Stomach smooth muscle (tissue), 2 donors: ENCODE measurements at regions not wholly inside any gene's neighbourhood (a gene's known extent, or its start where the extent isn't known, plus 50 kb on each side); places are given as distances from the start of the nearest gene placed in this dataset.

Source experiments
- H3K27ac ChIP-seq: one replicate; pipeline ENCODE4 v1.7.0; 2013; ENCODE audit warnings: mild to moderate bottlenecking, low read length, inconsistent platforms
- H3K27me3 ChIP-seq, 2 donors: one replicate each; pipeline ENCODE4 v1.7.0; 2013; ENCODE audit warnings: low read length in 2 of 2; ENCODE audit not compliant: insufficient read depth in 2 of 2, control insufficient read depth in 1 of 2
- H3K36me3 ChIP-seq, 2 donors: one replicate each; pipeline ENCODE4 v1.7.0; 2013; ENCODE audit warnings: low read length in 2 of 2; ENCODE audit not compliant: control insufficient read depth in 2 of 2, insufficient read depth in 2 of 2
- H3K4me1 ChIP-seq: one replicate; pipeline ENCODE4 v1.7.0; 2013; ENCODE audit warnings: low read length; ENCODE audit not compliant: control insufficient read depth, insufficient read depth
- H3K4me3 ChIP-seq, 2 donors: one replicate each; pipeline ENCODE4 v1.7.0; 2013; ENCODE audit warnings: low read length in 2 of 2
- H3K9ac ChIP-seq, 2 donors: one replicate each; pipeline ENCODE4 v1.7.0; 2013; ENCODE audit warnings: low read length in 2 of 2, mild to moderate bottlenecking in 1 of 2
- H3K9me3 ChIP-seq, 2 donors: one replicate each; pipeline ENCODE4 v1.7.0; 2013; ENCODE audit warnings: low read length in 2 of 2; ENCODE audit not compliant: control insufficient read depth in 2 of 2
- donor health status: healthy.
- donor health status: Pancreatic carcinoma.

DNA sequence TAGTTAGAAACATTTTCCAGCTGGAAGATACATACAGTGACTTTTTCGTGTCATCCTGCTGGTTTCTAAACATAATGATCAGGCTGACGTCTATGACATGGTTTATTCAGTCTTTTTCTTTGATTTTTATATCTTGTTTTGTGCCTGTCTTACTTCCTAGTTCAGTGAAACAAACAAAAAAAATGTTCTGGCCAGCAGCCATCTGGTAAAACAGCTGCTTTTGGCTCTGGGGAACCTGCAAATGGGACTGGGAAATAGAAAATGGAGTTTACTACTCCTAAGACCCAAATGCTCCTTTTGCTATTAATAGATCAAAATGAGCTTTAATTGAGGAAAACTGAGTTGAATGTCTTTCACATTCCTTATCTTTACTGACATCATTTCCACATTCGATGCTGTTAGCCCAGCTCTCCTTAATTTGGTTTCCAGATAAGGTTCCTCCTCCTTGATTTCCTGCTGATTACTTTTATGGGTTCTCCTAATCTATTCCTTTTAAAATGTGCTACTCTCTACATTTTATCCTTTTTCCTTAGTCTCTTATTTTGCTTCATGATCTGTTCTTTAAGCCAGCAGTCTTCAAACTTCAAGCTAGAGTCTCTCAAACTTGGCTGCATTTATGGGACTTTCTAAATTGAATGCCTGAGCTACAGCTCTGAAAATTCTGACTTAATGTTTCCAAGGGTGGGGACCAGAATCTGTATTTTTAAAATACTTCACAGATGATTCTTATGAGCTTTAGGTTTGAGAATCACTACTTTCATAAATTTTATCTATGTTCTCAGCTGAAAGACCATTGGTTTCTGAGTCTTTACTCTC, 499.5 kb downstream of the ANKRD50 start:
- H3K27ac ChIP-seq = no peak overlapping the region
- no peaks in the 10 kb centered on the region for H3K9me3 ChIP-seq
- H3K4me1 ChIP-seq = no peaks in the 10 kb centered on the region
- no peaks in the 10 kb centered on the region for H3K27me3 ChIP-seq
- H3K9ac ChIP-seq = no peak overlapping the region
- H3K36me3 ChIP-seq = no peaks in the 10 kb centered on the region
- H3K4me3 ChIP-seq = no peak overlapping the region

DNA sequence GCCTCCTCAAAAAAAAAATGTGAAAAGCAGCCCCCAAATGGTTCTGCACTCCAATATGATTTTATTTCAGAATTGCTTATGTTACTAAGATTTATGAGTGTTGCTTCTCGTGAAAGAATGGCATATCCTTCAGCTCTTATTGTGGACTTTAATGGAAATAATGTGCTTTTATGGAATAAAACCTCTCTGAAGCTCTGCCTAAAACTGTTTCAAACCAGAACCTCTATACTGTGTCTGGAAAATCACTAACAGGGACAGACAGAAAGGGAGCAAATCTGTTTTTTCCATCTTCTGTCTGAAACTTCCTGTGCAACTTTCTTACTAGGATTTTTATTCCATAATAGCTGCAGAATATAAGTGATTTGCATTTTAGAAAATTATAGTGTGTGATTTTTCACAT, 493.1 kb downstream of the ANKRD50 start:
- Histone ChIP-seq H3K27me3 (no peaks in the 10 kb centered on the region), H3K9ac (no peak overlapping the region), H3K9me3 (no peaks in the 10 kb centered on the region), H3K36me3 (no peaks in the 10 kb centered on the region), H3K4me3 (no peak overlapping the region), H3K27ac (no peak overlapping the region), H3K4me1 (no peaks in the 10 kb centered on the region)

DNA sequence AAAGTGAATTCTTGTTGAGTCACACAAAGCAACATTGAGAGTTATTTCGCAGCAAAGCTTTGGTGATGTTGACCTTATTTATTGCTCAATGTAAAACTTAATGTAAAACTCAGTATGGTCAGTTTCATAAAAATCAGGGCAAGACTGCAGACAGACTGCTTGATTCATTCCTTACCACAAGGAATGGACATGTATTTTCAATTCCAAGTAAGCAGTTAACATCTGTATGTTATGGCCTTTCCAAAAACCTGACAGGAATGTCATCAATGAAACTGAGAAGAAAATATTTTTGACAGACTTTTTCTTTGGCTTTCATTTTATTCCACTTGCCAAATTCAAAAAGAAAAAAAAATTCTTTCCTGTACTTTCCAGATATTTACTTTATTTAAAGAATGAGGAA, 488.3 kb downstream of the ANKRD50 start:
- H3K27ac ChIP-seq = no peak overlapping the region
- no peaks in the 10 kb centered on the region for H3K27me3 ChIP-seq
- H3K36me3 ChIP-seq = no peaks in the 10 kb centered on the region
- no peak overlapping the region for H3K9ac ChIP-seq
- no peaks in the 10 kb centered on the region for H3K4me1 ChIP-seq
- no peak overlapping the region for H3K4me3 ChIP-seq
- H3K9me3 ChIP-seq = no peaks in the 10 kb centered on the region

DNA sequence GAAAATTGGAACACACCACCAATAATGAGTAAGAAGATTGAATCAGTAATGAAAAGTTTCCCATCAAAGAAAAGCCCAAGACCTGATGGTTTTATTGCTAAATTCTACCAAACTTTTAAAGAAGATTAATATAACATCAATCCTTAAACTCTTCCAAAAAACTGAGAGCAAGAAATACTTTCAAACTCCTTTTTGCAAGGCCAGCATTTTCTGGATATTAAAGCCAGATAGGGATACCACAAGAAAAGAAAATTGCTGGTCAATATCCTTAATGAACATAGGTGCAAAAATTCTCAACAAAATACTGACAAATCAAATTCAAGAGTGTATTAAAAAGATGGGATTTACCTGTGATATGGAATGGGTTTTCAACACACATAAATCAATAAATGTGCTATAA, 484.6 kb downstream of the ANKRD50 start:
- Histone ChIP-seq H3K4me3 (no peak overlapping the region), H3K9ac (no peak overlapping the region), H3K9me3 (no peaks in the 10 kb centered on the region), H3K36me3 (no peaks in the 10 kb centered on the region), H3K27ac (no peak overlapping the region), H3K27me3 (no peaks in the 10 kb centered on the region), H3K4me1 (no peaks in the 10 kb centered on the region)

DNA sequence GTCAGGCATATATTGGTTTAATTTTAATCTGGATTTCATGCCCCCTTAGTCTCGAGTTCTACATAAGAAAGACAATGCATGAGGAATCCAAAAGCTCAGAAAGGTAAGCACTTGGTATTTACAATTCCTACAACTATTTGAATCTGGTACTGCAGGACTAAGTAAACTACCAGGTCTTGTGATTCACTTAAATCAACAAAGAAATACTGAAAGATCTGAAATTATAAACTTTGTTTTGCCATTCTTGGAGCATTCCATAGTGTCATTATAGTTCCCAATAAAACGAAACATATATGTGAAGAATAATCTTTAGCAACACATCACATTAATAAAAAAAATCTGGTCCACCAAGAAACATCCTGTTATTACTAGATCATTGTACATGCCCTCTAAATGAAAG, 482.3 kb downstream of the ANKRD50 start:
- H3K4me3 ChIP-seq = no peak overlapping the region
- H3K9ac ChIP-seq = no peak overlapping the region
- no peak overlapping the region for H3K27ac ChIP-seq
- no peaks in the 10 kb centered on the region for H3K4me1 ChIP-seq
- H3K9me3 ChIP-seq = no peaks in the 10 kb centered on the region
- no peaks in the 10 kb centered on the region for H3K36me3 ChIP-seq
- no peaks in the 10 kb centered on the region for H3K27me3 ChIP-seq

DNA sequence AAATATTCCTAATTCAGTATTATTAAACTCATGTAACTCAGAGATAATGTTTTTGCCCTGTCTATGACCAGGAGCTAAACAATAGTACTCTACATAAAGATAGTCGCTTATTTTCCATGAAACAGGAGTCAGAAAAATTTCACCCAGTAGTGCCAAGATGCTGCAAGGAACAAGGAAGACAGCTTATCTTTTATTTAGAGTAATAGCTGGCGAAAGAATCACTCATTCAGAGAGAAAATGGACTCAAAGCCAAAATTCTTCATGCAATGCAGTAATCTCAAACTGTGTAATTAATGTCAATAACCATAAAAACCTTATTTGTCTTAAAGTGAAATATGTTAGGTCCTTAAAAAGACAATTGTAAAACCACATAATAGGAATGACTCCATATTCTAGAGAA, 477.8 kb downstream of the ANKRD50 start:
- no peaks in the 10 kb centered on the region for H3K36me3 ChIP-seq

DNA sequence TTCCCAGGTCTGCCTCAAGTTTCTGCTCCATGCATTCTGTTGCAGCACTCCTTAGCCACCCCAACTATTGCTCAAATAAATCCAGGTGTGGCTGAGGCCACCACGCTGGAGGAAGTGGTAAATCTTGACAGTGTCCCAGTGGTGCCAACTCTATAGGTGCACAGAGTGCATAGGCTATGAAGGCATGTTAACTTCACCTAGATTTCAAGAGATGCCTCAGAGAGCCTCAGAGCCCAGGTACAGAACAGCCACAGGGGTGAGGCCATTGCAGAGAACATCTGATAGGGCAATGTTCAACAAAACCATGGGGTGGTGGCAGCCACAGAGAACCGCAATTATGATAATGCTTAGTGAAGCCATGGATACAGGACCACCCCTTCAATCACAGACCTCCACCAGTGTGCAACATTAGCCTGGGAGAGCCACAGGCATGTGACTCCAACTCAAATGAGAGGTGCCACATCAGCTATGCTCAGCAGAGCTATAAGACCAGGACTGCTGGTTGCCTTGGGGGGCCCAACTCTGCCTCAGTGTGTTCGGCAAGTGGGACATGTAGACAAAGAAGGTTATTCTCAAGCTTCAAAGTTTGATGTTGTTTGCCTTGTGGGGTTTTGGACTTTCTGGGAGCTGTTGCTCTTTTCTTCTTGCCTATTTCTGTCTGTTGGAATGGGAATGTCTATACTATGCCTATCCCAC, 468.7 kb downstream of the ANKRD50 start:
- Histone ChIP-seq H3K27me3 (no peaks in the 10 kb centered on the region), H3K4me1 (no peaks in the 10 kb centered on the region)

More for the DNA sequence above, 477.8 kb downstream of the ANKRD50 start:
- Histone ChIP-seq H3K9me3 (no peaks in the 10 kb centered on the region), H3K4me1 (no peaks in the 10 kb centered on the region), H3K9ac (no peak overlapping the region), H3K27me3 (no peaks in the 10 kb centered on the region), H3K4me3 (no peak overlapping the region), H3K27ac (no peak overlapping the region)

DNA sequence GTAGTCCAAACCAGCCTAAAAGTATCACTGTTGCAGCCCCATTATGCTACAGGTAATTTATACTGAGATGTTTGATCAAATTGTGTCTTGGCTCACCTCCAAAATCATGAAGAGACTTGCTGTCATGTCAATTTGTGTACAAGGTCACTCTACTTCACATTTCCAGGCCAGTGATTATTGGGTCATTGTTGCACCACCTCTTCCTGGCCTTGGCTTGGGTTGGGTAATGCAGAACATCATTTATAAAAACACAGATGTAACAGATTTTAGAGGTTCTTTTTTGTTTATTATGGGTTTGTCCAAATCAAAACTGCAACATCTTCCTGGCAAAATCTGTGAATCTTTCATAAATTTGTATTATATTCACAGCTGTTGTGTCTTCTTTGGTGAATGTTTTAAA, 459.5 kb downstream of the ANKRD50 start:
- Histone ChIP-seq H3K36me3 (no peaks in the 10 kb centered on the region), H3K9ac (no peak overlapping the region), H3K4me3 (no peak overlapping the region), H3K9me3 (no peaks in the 10 kb centered on the region), H3K4me1 (no peaks in the 10 kb centered on the region), H3K27ac (no peak overlapping the region), H3K27me3 (no peaks in the 10 kb centered on the region)

More for the DNA sequence above, 468.7 kb downstream of the ANKRD50 start:
- no peaks in the 10 kb centered on the region for H3K36me3 ChIP-seq
- H3K4me3 ChIP-seq = no peak overlapping the region
- H3K9me3 ChIP-seq = no peaks in the 10 kb centered on the region
- no peak overlapping the region for H3K9ac ChIP-seq
- no peak overlapping the region for H3K27ac ChIP-seq

DNA sequence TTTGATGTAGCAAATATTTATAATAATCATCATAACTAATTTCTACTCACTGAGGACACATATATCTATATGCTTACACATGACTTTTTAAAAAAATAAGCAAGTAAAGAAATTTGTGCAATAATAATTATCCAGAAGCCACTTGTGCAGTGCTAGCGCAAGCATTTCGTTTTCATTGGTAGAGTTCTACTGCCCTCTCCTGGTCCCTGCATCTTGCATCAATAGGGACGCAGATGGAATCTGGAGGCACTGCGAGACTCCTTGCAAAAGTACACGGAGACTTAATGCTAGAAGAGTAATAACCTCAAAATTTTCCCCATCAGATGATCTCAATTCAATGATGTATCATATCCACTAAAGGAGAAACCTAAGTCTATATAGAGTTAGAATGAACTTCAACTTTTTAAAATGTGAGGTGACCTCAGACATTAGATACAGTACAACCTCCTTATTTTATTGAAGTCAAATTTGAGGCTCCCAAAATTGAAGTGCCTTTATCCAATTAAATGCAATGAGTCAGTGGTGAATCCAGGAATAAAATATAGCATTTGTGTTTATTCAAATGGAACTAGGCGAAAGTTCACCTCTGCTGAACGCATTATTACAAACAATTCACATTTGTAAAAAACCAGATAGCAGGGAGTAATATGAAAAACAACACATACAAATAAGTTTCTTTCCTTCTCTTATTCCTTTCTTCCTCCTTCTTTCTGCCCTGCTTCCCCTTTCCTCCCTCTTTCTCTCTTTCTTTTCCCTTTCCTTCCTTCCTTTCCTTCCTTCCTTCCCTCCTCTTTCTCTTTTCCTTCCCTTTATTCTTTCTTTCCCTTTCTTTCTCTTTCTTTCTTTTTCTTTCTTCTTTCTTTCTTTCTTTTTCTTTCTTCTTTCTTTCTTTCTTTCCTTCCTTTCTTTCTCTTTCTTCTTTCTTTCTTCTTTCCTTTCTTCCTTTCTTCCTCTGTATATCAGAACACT, 450.0 kb downstream of the ANKRD50 start:
- Histone ChIP-seq H3K4me3 (no peak overlapping the region), H3K4me1 (no peaks in the 10 kb centered on the region), H3K9me3 (no peaks in the 10 kb centered on the region), H3K36me3 (no peaks in the 10 kb centered on the region), H3K9ac (no peak overlapping the region), H3K27ac (no peak overlapping the region), H3K27me3 (no peaks in the 10 kb centered on the region)

DNA sequence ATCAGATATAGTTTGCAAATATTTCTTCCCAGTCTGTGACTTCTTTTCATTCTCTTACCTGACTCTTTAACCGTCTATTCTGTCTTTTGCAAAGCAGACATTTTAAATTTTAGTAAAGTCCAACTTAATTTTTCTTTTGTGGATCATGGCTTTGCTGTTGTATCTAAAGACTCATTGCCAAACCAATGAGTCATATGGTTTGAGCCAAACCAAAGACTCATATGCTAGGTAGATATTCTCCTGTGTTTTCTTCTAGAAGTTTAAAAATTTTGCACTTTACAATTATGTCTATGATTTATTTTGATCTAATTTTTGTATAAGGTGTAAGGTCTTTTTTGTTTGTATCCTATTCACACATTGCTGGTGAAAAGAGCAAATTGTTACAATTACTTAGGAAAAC, 446.8 kb downstream of the ANKRD50 start:
- no peak overlapping the region for H3K27ac ChIP-seq
- H3K9ac ChIP-seq = no peak overlapping the region
- no peaks in the 10 kb centered on the region for H3K36me3 ChIP-seq
- no peak overlapping the region for H3K4me3 ChIP-seq
- no peaks in the 10 kb centered on the region for H3K9me3 ChIP-seq
- H3K27me3 ChIP-seq = no peaks in the 10 kb centered on the region
- H3K4me1 ChIP-seq = no peaks in the 10 kb centered on the region
